Thyroid gland (tissue), 4 donors: ENCODE measurements at regions not wholly inside any gene's neighbourhood (a gene's known extent, or its start where the extent isn't known, plus 50 kb on each side); places are given as distances from the start of the nearest gene placed in this dataset.
A peak's percentile ranks its signal among the peaks of the same experiment; 100 is the strongest.

Experiments
- DNase-seq, 2 donors: peaks; one replicate each; pipeline ENCODE4 v3.0.0-alpha.2; 2019
- H3K27ac ChIP-seq, 3 donors: fragments of 200-600 bp; sonication (generic); 1 replicate in 2 of 3; 2 replicates in 1 of 3; pipeline ENCODE4 v1.5.1; 2016 to 2019; ENCODE audit warnings: mild to moderate bottlenecking in 1 of 3, moderate library complexity in 1 of 3
- H3K27me3 ChIP-seq: fragments of 200-600 bp; sonication (generic); one replicate; pipeline ENCODE4 v1.5.1; 2019
- H3K36me3 ChIP-seq, 2 donors: fragments of 200-600 bp; sonication (generic); one replicate each; pipeline ENCODE4 v1.5.1; 2016 to 2019
- H3K4me1 ChIP-seq, 2 donors: fragments of 200-600 bp; sonication (generic); one replicate each; pipeline ENCODE4 v1.5.1; 2017 to 2019
- H3K4me3 ChIP-seq, 3 donors: fragments of 200-600 bp; sonication (generic); replicated peaks in 1 of 3; 1 replicate in 2 of 3; 2 replicates in 1 of 3; pipeline ENCODE4 v1.5.1; 2016; ENCODE audit warnings: mild to moderate bottlenecking in 1 of 3
- H3K9me3 ChIP-seq: fragments of 200-600 bp; sonication (generic); one replicate; pipeline ENCODE4 v1.5.1; 2017
- CTCF ChIP-seq, 6 experiments: fragments of 200-600 bp in 3 of 6; fragments of 450-650 bp in 3 of 6; sonication (generic) in 3 of 6; IDR thresholded peaks; one replicate each; pipeline ENCODE4 v1.5.1; 2016 to 2019; ENCODE audit warnings: antibody characterized with exemption in 6 of 6, mild to moderate bottlenecking in 2 of 6, inconsistent platforms in 1 of 6, moderate library complexity in 1 of 6
- POLR2A ChIP-seq, 2 donors: fragments of 450-650 bp; IDR thresholded peaks; one replicate each; pipeline ENCODE4 v1.6.1; 2017; ENCODE audit warnings: antibody characterized with exemption in 2 of 2, mild to moderate bottlenecking in 2 of 2, moderate library complexity in 1 of 2
- WGBS, 2 donors: methylation state at CpG; one replicate each; pipeline ENCODE4 v1.1.5; 2017; 5-methylcytosine and 5-hydroxymethylcytosine counted together
- intact Hi-C: fragments of 100-400 bp; cut with DNase I; formaldehyde crosslinking; loops from one replicate; pipeline ENCODE4 v1.15.1; 2023

- no peak for DNase-seq
- H3K9me3 ChIP-seq = no peaks in the 10 kb centered on the region
- H3K4me1 ChIP-seq = no peaks in the 10 kb centered on the region
- no peak overlapping the region for H3K4me3 ChIP-seq
- TF ChIP-seq CTCF (IDR thresholded peaks at IDR 0.05) = peak in 3 of 6 experiments; percentile 14 to 33 (median 21)
- no peak for TF ChIP-seq POLR2A (IDR thresholded peaks at IDR 0.05)
- WGBS, 2 donors = 75 to 76% methylated on average over 3 of the region's 3 CpGs
- H3K27ac ChIP-seq = no peak overlapping the region
- no peaks in the 10 kb centered on the region for H3K27me3 ChIP-seq
- no peaks in the 10 kb centered on the region for H3K36me3 ChIP-seq
- intact Hi-C loops = no loop called here
Observed at GRCh38 chr7:142689439-142690120, 59.7 kb upstream of the PRSS1 start.

DNA sequence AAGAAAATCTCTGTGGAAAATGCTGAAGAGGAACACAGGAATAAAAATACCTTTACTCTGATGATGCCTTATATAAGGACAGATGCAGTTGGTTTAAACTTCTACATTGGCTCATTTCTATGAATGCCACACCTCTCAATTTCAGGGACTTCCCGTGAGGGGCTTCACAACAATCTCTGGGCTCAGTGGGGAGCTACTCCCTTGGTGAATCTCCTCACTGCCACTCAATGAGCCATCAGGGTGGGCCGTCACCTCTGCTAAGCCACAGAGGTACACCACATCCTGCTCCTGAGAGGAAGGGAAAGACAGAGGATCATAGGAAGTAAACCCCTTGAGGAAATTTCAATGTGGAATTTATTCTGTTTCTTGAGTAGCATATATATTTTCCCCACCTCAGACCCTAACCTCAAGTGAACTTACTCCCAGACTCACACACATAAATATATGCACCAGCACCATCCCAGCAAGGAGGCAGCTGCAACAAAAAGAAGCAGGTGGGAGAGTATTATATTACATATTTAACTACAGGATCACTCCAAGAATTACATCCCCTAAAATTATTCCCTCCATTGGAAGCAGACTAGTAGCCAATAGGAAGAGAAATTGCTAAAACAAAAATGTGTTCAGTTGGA lies 63.3 kb upstream of the PRSS1 start:
- Histone ChIP-seq H3K27me3 (no peaks in the 10 kb centered on the region), H3K9me3 (no peaks in the 10 kb centered on the region), H3K36me3 (no peaks in the 10 kb centered on the region), H3K27ac (no peak overlapping the region), H3K4me3 (no peak overlapping the region), H3K4me1 (no peaks in the 10 kb centered on the region)
- no peak for DNase-seq
- TF ChIP-seq CTCF (IDR thresholded peaks at IDR 0.05) = no peak
- TF ChIP-seq POLR2A (IDR thresholded peaks at IDR 0.05) = no peak
- intact Hi-C loops = no loop called here
- WGBS, 2 donors = 76 to 83% methylated on average over 2 of the region's 2 CpGs

DNA sequence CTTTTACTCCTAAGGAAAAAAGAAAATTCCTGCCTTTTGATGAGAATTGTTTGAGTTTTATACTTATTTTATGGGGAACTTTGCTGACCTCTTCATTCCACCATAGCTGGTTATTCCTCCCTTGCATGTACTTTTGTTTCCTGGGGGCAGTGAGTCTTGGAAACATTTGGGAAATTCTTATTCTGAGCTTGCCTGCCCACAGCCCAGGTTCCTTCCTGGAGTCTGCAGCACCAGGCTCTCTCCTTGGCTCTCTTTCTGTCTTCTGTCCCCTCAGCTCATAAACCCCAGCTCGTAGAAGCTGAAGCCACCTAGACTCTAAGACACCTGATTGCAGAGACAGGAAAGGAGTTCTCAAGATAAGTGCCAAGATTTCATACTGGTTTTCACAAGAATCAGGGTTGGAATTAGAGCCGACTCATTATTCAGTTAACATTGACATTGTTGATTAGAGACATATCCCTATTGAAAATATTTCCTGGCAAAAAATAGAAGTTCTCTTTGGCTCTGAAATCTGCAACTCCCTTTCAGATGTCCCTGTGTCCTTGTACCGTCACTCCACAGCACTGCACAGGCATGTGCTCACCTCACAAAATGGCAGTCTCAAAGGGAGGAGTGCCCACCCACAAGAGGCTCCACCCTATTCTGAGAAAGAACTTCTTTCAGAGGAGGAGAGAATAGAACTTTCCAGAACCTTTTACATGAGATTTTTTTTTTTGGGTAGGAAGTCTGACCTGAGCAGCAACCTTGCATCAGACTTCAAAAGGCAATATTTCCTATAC lies 67.8 kb upstream of the PRSS1 start:
- Histone ChIP-seq H3K4me3 (no peak overlapping the region), H3K4me1 (no peaks in the 10 kb centered on the region), H3K9me3 (no peaks in the 10 kb centered on the region), H3K27ac (no peak overlapping the region), H3K36me3 (no peaks in the 10 kb centered on the region), H3K27me3 (no peaks in the 10 kb centered on the region)
- DNase-seq = no peak
- intact Hi-C loops = no loop called here
- 77 to 79% methylated on average over 3 of the region's 3 CpGs for WGBS, 2 donors
- TF ChIP-seq CTCF (IDR thresholded peaks at IDR 0.05) (no peak), POLR2A (IDR thresholded peaks at IDR 0.05) (no peak)

GRCh38 chr7:142671506-142671905 lies 77.8 kb upstream of the PRSS1 start:
- TF ChIP-seq CTCF (IDR thresholded peaks at IDR 0.05) (no peak), POLR2A (IDR thresholded peaks at IDR 0.05) (no peak)
- intact Hi-C loops = no loop called here
- no peaks in the 10 kb centered on the region for H3K9me3 ChIP-seq
- H3K4me1 ChIP-seq = no peaks in the 10 kb centered on the region
- no peak overlapping the region for H3K4me3 ChIP-seq
- H3K27ac ChIP-seq = no peak overlapping the region
- no peaks in the 10 kb centered on the region for H3K36me3 ChIP-seq
- WGBS, 2 donors = 83 to 89% methylated on average over 2 of the region's 2 CpGs
- no peak for DNase-seq
- H3K27me3 ChIP-seq = no peaks in the 10 kb centered on the region

- no peak for TF ChIP-seq POLR2A (IDR thresholded peaks at IDR 0.05)
- no peak for TF ChIP-seq CTCF (IDR thresholded peaks at IDR 0.05)
- intact Hi-C loops = no loop called here
- Histone ChIP-seq H3K27ac (no peak overlapping the region), H3K27me3 (no peaks in the 10 kb centered on the region), H3K4me3 (no peak overlapping the region), H3K36me3 (no peaks in the 10 kb centered on the region), H3K4me1 (no peaks in the 10 kb centered on the region), H3K9me3 (no peaks in the 10 kb centered on the region)
- no peak for DNase-seq
- 0 to 28% methylated on average over 1 of the region's 1 CpG for WGBS, 2 donors
Observed at GRCh38 chr7:142670511-142670910, 78.8 kb upstream of the PRSS1 start.
